ENCODE measurements at regions not wholly inside any gene's neighbourhood (a gene's known extent, or its start where the extent isn't known, plus 50 kb on each side); places are given as distances from the start of the nearest gene placed in this dataset.

- Mint-ChIP-seq H3K4me1 (peaks cover 6% of the 10 kb centered on the region; the same call in 1 of the 2 replicates), H3K27me3 (ENCODE audit: low read depth) (no peaks in the 10 kb centered on the region), H3K9me3 (no peaks in the 10 kb centered on the region), H3K4me3 (no peak overlapping the region), H3K27ac (no peak overlapping the region), H3K36me3 (no peaks in the 10 kb centered on the region)
- ChIA-PET CTCF (no interaction called here), POLR2A (no interaction called here)
- TF ChIP-seq MLX (CRISPR knock-in tag; IDR thresholded peaks at IDR 0.05) (no peak), FOXK1 (CRISPR knock-in tag; IDR thresholded peaks at IDR 0.05) (no peak), OVOL2 (CRISPR knock-in tag; IDR thresholded peaks at IDR 0.05; ENCODE audit: borderline replicate concordance) (no peak), CREB1 (CRISPR knock-in tag; IDR thresholded peaks at IDR 0.05) (no peak), TEAD1 (CRISPR knock-in tag; IDR thresholded peaks at IDR 0.05) (no peak), ZSCAN18 (CRISPR knock-in tag; IDR thresholded peaks at IDR 0.05) (no peak), ZNF396 (CRISPR knock-in tag; IDR thresholded peaks at IDR 0.05; ENCODE audit: borderline replicate concordance) (no peak), ZNF121 (CRISPR knock-in tag; IDR thresholded peaks at IDR 0.05) (no peak), RORB (CRISPR knock-in tag; IDR thresholded peaks at IDR 0.05) (no peak), ZNF512 (CRISPR knock-in tag; IDR thresholded peaks at IDR 0.05; ENCODE audit: borderline replicate concordance) (no peak), ZNF317 (CRISPR knock-in tag; IDR thresholded peaks at IDR 0.05; ENCODE audit: borderline replicate concordance, low read depth) (no peak), PRRX2 (CRISPR knock-in tag; IDR thresholded peaks at IDR 0.05) (no peak), CREM (CRISPR knock-in tag; IDR thresholded peaks at IDR 0.05) (no peak), JUN (CRISPR knock-in tag; IDR thresholded peaks at IDR 0.05) (no peak), ESRRA (CRISPR knock-in tag; IDR thresholded peaks at IDR 0.05; ENCODE audit: borderline replicate concordance) (no peak)
- TF ChIP-seq, protein P1, sequence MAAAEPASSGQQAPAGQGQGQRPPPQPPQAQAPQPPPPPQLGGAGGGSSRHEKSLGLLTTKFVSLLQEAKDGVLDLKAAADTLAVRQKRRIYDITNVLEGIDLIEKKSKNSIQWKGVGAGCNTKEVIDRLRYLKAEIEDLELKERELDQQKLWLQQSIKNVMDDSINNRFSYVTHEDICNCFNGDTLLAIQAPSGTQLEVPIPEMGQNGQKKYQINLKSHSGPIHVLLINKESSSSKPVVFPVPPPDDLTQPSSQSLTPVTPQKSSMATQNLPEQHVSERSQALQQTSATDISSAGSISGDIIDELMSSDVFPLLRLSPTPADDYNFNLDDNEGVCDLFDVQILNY (CRISPR knock-in tag; IDR thresholded peaks at IDR 0.05), result no peak
- TF ChIP-seq, protein P2, sequence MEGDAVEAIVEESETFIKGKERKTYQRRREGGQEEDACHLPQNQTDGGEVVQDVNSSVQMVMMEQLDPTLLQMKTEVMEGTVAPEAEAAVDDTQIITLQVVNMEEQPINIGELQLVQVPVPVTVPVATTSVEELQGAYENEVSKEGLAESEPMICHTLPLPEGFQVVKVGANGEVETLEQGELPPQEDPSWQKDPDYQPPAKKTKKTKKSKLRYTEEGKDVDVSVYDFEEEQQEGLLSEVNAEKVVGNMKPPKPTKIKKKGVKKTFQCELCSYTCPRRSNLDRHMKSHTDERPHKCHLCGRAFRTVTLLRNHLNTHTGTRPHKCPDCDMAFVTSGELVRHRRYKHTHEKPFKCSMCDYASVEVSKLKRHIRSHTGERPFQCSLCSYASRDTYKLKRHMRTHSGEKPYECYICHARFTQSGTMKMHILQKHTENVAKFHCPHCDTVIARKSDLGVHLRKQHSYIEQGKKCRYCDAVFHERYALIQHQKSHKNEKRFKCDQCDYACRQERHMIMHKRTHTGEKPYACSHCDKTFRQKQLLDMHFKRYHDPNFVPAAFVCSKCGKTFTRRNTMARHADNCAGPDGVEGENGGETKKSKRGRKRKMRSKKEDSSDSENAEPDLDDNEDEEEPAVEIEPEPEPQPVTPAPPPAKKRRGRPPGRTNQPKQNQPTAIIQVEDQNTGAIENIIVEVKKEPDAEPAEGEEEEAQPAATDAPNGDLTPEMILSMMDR (IDR thresholded peaks at IDR 0.05), result no peak
- TF ChIP-seq, protein P3, sequence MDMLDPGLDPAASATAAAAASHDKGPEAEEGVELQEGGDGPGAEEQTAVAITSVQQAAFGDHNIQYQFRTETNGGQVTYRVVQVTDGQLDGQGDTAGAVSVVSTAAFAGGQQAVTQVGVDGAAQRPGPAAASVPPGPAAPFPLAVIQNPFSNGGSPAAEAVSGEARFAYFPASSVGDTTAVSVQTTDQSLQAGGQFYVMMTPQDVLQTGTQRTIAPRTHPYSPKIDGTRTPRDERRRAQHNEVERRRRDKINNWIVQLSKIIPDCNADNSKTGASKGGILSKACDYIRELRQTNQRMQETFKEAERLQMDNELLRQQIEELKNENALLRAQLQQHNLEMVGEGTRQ (CRISPR knock-in tag; IDR thresholded peaks at IDR 0.05), result no peak
- ATAC-seq (no peak), DNase-seq (ENCODE audit: low spot score) (no peak)
These were observed 167.0 kb upstream of the PRPS1L1 start for GRCh38 chr7:18194616-18195015.

DNA sequence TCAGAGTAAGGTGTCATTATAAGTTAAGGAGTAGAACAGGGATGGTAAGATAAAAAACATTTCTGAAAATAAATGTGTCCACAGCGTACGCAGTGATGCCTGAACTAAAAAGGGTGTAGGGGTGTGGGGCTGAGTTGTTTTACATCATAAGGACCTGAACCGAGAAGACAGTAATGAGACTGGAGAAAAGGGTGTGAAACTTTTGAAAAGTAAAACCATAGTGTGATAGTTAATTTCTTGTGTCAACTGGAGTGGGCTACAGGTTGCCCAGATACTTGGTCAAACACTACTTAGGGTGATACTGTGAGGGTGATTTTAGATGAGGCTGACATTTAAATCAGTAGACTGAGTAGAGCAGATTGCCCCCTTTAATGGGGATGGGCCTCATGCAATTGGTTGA, 169.0 kb upstream of the PRPS1L1 start:
- CTCF ChIA-PET, result no interaction called here
- Mint-ChIP-seq H3K4me3 (no peak overlapping the region), H3K27me3 (ENCODE audit: low read depth) (no peaks in the 10 kb centered on the region), H3K36me3 (no peaks in the 10 kb centered on the region), H3K4me1 (peaks cover 6% of the 10 kb centered on the region; the same call in 1 of the 2 replicates), H3K9me3 (no peaks in the 10 kb centered on the region), H3K27ac (no peak overlapping the region)
- DNase-seq (ENCODE audit: low spot score) (no peak), ATAC-seq (no peak)
- POLR2A ChIA-PET, result no interaction called here
- TF ChIP-seq NFE2L1 (CRISPR knock-in tag; IDR thresholded peaks at IDR 0.05) (no peak), MYBL2 (CRISPR knock-in tag; IDR thresholded peaks at IDR 0.05) (no peak), ATF2 (CRISPR knock-in tag; IDR thresholded peaks at IDR 0.05; ENCODE audit: borderline replicate concordance, low read depth) (no peak), GTF2I (CRISPR knock-in tag; conservative IDR thresholded peaks at IDR 0.05) (no peak), JAZF1 (CRISPR knock-in tag; IDR thresholded peaks at IDR 0.05) (no peak), ZNF671 (CRISPR knock-in tag; IDR thresholded peaks at IDR 0.05) (no peak), FOXP1 (CRISPR knock-in tag; IDR thresholded peaks at IDR 0.05; ENCODE audit: borderline replicate concordance) (no peak)
- TF ChIP-seq, protein P4, sequence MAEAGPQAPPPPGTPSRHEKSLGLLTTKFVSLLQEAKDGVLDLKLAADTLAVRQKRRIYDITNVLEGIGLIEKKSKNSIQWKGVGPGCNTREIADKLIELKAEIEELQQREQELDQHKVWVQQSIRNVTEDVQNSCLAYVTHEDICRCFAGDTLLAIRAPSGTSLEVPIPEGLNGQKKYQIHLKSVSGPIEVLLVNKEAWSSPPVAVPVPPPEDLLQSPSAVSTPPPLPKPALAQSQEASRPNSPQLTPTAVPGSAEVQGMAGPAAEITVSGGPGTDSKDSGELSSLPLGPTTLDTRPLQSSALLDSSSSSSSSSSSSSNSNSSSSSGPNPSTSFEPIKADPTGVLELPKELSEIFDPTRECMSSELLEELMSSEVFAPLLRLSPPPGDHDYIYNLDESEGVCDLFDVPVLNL (CRISPR knock-in tag; IDR thresholded peaks at IDR 0.05; ENCODE audit: borderline replicate concordance, low read depth), result no peak
- TF ChIP-seq, protein P5, sequence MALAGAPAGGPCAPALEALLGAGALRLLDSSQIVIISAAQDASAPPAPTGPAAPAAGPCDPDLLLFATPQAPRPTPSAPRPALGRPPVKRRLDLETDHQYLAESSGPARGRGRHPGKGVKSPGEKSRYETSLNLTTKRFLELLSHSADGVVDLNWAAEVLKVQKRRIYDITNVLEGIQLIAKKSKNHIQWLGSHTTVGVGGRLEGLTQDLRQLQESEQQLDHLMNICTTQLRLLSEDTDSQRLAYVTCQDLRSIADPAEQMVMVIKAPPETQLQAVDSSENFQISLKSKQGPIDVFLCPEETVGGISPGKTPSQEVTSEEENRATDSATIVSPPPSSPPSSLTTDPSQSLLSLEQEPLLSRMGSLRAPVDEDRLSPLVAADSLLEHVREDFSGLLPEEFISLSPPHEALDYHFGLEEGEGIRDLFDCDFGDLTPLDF (CRISPR knock-in tag; IDR thresholded peaks at IDR 0.05), result no peak
